ENCODE measurements at regions not wholly inside any gene's neighbourhood (a gene's known extent, or its start where the extent isn't known, plus 50 kb on each side); places are given as distances from the start of the nearest gene placed in this dataset.
"Not testable (repeated sequence)": the region's sequence is repeated elsewhere in the genome, so short reads cannot be mapped to it uniquely, and the experiment has no call there.

- DNase-seq = not testable (repeated sequence)
Observed at GRCh38 chr17:45554479-45554878, 64.0 kb upstream of the PLEKHM1 start.

- not testable (repeated sequence) for DNase-seq
Observed at GRCh38 chr17:45558821-45559220, 68.3 kb upstream of the PLEKHM1 start.

DNA sequence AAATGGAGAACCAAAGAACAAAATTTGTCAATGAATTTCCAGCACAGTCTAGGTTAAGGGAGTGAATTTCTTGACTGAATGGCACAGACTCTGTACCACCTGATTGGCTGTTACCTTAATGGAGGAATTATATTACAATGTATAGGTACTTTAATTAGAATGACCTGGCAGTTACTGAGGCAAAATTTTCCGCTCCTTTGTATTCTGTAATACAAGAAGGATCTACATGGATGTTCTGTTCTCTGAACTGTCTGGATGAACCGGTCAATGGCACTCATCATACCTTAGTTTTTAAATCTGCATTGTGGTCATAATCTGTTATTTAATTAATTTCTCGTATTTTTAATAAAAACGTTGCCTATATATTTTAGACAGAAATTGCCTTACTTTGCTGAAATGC, 72.3 kb upstream of the PLEKHM1 start:
- not testable (repeated sequence) for DNase-seq

- DNase-seq = not testable (repeated sequence)
Observed at GRCh38 chr17:45563283-45563682, 72.8 kb upstream of the PLEKHM1 start.

DNA sequence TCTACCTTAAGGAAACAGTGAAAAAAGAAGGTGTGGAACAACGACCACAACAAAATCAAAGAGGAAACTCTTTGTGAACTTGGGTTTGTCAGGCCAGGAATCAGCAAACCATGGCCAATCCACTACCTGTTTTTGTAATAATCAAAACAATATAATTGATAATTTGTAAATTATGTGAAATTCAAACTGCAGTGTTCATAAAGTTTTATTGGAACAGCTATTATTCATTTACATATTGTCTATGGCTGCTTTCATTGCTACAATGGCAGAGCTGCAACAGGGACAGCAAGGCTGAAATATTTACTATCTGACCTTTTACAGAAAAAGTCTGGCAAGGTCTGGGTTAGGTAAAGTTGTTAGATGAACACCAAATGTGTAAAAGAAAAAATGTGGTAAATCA, 77.8 kb upstream of the PLEKHM1 start:
- DNase-seq = not testable (repeated sequence)

DNA sequence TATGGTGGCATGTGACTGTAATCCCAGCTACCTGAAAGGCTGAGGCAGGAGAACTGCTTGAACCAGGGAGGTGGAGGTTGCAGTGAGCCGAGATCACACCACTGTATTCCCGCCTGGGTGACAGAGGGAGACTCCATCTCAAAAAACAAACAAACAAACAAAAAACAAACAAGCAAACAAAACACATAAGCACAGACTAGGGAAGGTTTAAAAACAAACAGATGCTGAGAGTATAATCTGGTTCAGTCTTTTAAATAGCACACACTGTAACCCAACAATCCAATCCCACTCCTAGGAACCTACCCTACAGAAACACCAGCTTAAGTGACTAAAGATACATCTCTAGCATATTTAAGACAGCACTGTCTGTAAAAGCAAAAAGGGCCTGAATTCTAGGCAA, 82.8 kb upstream of the PLEKHM1 start:
- DNase-seq = not testable (repeated sequence)

- DNase-seq = no peak
Observed at GRCh38 chr17:45573924-45574770, 83.6 kb upstream of the PLEKHM1 start.

DNA sequence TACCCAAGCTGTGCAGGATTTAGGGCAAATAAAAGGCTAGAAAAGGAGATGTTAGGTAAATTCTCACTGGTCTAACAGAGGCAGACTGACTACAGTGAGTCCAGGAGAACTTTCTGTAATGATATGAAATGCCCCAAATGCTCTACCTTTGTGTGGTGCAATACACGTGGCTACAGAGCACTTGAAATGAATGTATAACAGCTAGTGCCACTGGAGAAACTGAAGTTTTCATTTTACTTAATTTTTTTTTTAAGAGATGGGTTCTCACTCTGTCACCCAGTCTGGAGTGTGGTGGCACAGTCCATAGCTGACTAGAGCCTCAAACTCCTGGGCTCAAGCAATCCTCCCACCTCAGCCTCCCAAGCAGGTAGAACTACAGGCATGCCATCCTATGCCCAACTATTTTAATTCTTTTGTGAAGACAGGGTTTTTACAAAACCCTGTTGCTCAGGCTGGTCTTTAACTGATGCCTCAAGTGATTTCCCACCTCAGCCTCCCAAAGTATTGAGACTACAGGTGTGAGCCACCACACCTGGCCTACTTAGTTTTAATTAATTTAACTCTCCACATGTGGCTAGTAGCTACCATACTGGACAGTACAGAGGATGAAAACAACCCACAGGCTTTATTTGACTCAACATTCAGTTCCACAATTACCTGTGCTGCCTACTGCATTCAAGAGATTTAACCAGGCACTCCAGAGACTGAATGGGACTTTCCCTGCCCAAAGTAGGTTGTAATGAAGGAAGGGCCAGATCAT, 84.8 kb upstream of the PLEKHM1 start:
- DNase-seq = no peak

DNA sequence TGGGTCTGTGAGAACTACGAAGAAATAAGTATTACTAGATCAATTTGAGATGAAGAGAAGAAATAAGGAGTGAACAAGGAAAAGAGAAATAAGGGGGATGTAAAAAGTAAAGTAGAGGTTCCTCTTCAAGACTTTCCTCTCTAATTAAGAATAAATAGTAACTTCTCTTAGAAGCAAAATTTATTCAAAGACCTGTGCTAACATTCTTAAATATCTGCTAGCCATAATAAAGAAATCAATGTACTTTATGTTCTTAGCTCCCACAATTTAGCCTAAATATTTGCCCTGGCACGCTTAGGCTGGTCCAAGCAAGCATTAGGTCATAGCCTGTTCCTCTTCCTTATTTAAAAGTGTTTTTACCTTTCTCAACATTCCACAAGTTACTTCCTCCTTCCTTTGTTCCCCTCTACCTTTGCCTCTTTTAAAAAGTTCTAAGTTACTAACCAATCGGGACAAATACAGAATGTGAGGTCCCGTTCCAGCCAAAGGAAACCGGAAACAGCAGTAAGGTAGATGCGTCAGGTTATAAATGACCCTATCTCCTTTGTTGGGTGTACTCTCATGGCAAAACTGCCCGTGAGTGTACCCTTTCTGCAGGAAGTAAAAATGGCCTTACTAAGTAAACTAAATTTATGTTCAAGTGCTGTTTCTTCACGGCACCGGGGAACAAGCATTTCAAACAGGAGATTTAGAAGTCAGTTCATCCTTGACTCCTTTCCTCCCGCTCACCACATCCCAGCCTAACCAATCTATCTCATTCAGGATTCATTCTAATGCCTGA, 86.2 kb upstream of the PLEKHM1 start:
- not testable (repeated sequence) for DNase-seq

DNA sequence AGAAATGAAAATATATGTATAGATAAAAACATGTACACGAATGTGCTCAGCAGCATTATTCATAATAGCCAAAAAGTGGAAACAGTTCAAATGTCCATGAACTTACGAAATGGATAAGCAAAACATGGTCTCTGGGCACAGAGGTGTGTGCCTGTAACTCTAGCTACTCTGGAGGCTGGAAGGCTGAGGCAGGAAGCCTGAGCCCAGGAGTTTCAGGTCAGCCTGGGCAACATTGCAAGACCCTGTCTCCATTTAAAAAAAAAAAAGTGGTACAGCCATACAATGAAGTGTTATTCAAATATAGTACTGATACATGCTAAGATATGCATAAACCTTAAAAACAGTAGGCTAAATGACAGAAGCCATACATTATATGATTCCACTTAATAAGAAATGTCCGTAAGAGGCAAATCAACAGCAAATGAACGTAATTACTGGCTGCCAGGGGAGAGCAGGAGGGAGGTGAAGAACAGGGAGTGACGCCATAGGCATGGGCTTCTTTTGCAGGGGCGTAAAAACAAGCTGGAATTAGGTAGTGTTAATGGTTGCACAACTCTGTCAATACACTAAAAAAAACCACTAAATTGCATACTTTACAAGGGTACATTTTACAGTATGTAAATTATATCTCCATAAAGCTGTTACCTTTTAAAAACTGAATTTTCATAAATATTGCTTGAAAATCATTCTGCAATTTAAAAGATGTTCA, 87.2 kb upstream of the PLEKHM1 start:
- DNase-seq = no peak

- no peak for DNase-seq
Observed at GRCh38 chr17:45578516-45579455, 88.3 kb upstream of the PLEKHM1 start.

GRCh38 chr17:45579529-45580495, 89.3 kb upstream of the PLEKHM1 start:
- DNase-seq = no peak

DNA sequence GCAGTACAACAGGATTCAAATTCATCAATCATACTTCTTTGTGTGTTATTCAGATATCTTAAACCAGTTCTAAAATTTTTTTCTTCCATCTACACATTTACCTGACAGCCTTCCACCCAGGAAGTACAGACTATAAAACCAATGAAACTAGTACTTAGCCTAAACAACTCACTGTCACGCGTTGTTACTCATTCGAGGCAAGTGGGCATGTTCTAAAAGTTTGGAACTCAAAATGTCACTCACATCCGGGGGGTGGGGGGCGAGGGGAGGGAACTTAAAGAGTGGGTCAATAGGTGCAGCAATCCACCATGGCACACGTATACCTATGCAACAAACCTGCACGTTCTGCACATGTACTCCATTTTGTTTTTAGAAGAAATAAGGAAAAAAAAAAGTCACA, 90.4 kb upstream of the PLEKHM1 start:
- no peak for DNase-seq

- DNase-seq = no peak
Observed at GRCh38 chr17:45581860-45582259, 91.3 kb upstream of the PLEKHM1 start.

- no peak for DNase-seq
Observed at GRCh38 chr17:45584092-45585036, 93.8 kb upstream of the PLEKHM1 start.

DNA sequence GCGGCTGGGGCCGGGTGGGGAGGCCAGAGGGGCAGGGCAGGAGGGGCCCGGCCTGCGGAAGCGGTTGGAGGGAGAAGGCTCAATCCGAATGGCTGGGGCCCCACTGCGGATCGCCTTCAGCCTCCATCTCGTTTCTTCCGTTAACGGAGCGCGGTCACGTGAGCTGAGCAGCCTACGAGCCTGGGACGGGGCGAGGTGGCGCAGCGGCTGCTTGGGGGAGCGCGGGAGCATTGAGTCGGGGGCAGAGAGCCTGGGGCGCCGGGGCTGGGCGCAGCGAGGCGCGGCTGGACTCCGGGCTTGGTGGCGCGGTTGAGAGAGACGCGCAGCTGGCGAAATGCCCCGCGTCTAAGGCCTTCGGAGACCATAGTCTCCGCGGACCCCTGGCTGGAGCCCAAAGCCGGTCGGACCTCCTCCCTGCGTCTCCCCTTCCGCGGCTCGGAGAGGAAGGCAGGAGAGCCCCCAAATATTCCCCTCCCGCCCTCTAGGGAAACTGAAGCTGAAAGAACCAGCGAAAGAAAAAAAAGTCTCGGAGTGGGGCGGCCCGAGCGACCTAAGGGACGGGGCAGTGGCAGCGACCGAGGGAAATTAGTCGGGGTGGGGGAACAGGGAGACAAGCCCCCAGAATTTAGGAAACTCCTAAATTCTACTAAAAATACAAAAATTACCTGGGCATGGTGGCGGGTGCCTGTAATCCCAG, 94.7 kb upstream of the PLEKHM1 start:
- not testable (repeated sequence) for DNase-seq

DNA sequence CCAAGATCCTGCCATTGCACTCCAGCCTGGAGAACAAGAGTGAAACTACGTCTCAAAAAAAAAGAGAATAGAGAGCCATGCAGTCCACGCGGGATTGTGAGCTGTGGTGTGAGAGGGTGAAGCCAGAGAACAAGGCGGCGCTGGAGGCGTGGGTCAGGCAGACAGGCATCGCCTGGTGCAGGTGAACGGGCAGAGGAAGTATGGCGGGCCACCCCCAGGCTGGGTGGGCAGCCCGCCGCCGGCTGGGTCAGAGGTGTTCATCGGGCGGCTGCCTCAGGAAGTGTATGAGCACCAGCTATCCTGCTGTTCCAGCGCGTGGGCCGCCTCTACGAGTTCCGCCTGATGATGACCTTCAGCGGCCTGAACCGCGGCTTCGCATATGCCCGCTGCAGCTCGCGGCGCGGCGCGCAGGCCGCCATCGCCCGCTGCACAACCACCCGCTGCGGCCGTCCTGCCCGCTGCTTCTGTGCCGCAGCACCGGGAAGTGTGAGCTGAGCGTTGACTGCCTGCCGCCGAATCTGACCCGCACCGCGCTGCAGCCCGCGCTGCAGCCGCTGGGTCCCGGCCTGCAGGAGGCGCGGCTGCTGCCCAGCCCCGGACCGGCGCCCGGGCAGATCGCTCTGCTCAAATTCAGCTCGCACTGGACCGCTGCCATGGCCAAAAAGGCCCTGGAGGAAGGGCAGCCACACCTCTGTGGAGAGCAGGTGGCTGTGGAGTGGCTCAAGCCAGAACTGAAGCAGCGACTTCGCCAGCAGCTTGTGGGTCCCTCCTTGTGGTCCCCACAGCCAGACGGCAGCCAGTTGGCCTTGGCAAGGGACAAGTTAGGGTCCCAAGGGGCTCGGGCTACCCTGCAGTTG, 95.5 kb upstream of the PLEKHM1 start:
- not testable (repeated sequence) for DNase-seq

DNA sequence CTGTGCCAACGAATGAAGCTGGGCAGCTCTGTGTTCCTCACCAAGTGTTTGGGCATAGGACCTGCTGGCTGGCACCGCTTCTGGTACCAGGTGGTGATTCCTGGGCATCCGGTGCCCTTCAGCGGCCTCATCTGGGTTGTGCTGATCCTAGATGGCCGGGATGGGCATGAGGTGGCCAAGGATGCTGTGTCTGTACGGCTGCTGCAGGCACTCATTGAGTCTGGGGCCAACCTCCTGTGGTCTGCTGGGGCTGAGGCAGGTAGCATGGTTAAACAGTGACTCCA, 96.1 kb upstream of the PLEKHM1 start:
- not testable (repeated sequence) for DNase-seq

Data from SHP77 treated with DMSO at 0.1 percent for 48 hours (cell line).